HG03571 (cell line): ENCODE measurements at regions not wholly inside any gene's neighbourhood (a gene's known extent, or its start where the extent isn't known, plus 50 kb on each side); places are given as distances from the start of the nearest gene placed in this dataset.

Experiments used
- ATAC-seq: cut with Tn5 transposase; IDR thresholded peaks from one replicate; pipeline ENCODE4 v1.9.1; 2021; ENCODE audit not compliant: unreplicated experiment

DNA sequence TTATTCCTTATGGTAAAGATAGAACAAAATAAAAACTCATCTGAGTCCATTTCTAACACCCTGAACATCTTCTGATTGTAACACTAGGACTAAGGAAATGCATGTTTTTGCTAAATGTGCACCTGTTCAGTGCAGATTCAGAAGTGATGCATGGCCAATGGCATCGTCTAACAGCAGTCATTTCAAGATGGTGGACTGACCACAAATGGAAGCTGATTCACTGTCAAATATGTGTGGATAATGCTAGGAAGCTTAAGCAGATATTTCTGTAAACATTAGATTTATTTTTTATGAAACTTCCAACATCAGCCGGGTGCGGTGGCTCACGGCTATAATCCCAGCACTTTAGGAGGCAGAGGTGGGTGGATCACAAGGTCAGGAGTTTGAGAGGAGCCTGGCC, 394.8 kb downstream of the SAMD5 start:
- ATAC-seq: no peak

DNA sequence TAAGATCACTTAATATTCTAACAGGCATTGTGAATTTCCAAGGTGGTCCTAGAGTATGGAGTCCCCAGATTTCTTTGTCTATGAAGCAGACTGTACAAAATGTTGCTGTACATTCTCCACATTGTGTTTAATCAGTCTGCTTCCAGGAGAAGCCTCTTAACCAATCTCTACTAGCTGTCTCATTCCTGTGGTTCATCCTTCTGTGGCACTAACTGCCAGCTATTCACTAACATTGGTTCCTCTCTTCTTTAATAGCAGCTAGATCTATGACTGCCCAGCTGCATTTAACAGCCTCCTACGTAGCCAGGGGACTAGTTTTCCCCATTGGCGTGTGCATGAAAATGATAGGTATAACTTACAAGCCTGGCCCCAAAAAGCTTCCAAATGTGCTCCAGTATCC, 395.4 kb downstream of the SAMD5 start:
- no peak for ATAC-seq

DNA sequence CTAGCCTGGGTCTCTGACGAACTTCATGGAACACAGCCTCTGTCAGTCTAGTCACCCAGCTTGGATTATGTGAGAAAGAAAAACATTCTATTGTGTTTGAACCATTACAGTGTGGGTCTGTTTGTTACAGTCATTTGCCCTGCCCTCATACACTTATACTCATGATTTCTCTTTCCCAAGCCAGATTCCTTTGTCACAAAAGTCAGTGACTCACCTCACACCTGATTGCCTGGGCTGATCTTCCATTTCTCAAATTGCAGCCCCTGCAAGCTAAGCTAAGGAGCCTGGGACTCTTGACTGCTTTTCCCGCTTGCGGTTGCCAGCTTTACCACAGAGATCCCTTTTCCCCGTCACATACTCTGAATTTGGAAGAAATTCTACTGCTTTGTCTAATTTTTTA, 395.9 kb downstream of the SAMD5 start:
- no peak for ATAC-seq

DNA sequence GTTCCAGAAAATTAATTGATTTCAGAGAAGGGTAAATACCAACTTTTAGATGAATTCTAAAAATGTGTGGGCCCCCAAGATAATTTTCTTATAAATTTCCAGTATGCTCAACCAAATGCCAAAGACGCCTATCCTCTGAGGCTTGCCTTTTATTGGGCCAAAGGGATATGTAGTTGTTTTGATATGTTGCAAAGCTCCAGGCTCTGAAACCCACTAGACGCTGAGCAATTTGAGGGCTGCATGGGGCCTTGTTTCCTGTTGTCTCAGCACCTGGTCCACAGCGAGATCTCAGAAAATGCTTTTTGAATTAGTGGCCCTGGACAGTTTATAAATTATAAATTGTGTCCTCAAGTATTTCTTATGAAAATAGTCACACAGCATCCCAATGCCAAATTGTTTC, 397.2 kb downstream of the SAMD5 start:
- ATAC-seq: no peak

DNA sequence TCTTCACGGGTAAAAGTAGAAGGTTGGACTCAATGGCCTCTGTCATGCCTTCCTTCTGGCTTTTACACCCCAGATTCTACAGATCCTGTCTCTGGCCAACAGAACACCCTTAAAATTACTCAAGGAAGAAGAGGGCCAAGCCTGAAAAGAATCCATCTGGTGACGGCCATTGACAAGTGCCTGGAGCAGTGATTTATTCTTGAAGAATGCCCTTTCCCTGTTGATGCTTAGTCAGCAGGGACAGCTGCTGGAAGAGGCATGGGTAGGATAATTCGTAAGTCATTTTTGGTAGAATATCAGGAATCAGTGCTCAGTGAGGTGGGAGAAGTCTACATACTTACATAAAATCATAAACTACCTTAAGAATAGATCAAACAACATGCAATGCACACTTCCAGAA, 397.9 kb downstream of the SAMD5 start:
- no peak for ATAC-seq

DNA sequence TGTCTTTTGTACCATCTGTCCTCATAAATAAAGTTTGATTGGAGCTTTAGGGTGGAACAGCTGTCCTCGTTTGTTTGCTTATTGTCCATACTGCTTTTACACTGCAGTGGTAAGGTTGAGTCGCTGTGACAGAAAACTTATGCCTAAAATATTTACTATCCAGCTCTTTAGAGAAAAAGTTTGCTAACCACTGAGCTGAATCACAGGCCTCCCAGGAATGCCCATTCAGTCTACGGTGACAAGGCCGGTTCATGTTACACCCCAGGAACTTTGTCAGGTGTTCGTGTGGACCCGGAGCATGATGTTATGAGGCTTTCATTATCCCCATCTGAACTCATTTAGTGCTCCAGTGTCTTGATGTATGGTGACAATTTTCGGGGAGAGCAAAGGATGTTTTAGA, 401.1 kb downstream of the SAMD5 start:
- ATAC-seq: no peak

DNA sequence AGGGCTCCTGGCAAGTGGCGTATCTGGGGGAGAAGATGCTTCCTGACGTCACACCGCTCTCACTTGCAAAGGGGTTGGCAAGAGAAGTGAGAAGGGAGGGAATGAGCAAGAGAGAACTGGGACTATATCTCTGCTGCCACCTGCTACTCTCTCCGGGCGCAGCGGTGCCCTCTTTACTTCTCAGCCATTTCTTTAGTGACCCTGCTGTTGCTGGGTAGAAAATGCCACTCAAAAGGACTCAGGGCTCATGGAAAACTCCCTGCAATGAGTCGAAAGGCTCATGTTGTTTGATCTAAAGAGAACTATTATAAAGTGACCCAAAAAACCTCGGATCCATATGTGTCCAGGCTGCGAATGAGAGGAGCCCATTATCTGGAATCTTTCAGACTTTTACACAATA, 401.8 kb downstream of the SAMD5 start:
- ATAC-seq: no peak

DNA sequence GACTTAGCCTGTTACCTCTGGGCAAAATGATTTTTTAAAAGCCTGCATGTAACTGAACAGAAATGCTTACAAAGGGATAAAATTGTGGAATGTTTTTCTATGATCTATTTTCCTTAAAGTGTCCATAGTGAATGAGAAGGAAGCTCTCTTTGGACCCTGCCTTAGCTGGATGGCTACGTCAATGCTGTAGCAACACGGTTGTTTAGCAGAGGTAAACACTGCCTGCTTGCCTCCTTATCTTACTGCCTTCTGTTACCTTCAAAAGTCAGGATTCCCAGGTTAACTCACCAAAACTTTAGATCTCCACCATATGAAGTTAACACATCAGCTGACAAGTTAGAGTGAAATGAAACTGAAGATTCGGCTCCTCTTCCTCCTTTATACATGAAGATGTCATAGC, 402.6 kb downstream of the SAMD5 start:
- no peak for ATAC-seq

DNA sequence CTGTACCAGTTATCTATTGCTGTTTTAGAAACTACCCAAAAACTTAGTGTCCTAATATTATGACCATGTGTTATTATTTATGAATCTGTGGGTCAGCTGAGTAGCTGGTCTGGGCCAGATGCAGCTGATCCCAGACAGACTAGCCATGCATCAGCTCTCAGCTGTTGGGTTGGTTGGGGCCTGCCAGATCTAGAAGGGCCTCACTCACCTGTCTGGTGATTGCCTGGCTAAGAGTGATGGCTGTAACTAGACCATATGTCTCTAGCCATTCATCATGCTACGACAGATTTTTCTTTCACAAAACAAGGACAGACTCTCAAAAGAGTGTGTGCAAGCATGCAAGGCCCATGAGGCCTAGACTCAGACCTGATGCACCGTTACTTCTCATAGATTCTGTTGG, 403.2 kb downstream of the SAMD5 start:
- ATAC-seq: no peak

DNA sequence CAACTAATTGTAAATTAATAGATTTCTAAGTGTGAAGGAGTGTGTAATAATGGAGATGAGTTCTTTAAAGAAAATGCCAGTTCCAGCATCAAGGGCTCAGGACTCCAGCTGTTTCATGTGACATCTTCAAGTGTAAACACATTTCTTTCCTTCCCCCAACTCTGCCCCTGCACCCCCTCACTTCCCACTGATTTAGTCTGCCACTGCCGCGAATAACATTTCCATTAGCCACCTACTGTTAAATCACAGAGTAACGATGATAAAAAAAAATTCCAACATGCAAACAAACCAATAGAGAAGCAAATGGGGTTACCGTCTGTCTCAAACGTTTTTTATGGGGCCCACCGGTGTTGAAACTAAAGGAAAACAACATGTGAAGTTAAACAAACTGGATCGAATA, 414.3 kb downstream of the SAMD5 start:
- no peak for ATAC-seq

DNA sequence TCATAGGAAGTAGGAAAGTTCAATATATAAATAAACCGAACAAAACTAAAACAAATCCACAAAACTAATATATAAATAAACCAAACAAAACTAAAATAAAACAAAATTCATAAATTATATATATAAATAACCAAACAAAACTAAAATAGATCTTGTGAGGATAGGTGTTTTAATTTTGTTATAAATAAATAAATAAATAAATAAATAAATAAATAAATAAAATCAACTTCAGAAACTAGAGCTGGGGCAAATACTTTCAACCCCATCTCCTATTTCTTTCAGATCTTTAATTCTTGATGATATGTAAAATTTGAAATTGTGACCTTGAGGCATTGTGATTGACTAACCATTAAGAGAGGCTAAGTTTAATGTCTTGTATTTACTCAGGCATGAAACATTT, 416.1 kb downstream of the SAMD5 start:
- no peak for ATAC-seq

DNA sequence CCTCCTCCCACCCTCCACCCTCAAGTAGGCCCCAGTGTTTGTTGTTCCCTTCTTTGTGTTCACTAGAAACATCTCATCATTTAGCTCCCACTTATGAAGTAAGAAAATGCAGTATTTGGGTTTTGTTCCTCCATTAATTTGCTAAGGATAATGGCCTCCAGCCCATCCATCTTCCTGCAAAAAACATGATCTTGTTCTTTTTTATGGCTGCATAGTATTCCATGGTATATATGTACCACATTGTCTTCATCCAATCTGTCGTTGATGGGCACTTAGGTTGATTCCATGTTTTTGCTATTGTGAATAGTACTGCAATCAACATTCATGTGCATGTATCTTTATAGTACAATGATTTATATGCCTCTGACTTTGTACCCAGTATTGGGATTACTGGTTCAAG, 416.8 kb upstream of the SASH1 start:
- ATAC-seq: no peak

DNA sequence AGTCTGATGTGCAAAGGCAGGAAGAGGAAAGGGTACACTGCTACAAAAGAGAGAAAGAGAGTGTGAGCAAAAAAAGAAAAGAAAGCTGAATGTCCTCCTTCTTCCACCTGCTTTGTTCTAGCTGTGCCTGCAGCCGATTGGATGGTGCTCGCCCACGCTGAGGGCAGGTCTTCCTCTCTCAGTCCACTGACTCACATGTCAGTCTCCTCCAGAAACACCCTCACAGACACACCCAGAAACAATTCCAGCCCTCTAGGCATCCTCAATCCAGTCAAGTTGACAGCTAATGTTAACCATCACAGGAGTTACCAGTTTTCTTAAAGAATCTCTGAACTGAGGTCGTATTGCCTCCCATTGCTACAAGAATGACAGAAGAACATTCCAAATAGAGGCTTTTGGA, 411.9 kb upstream of the SASH1 start:
- ATAC-seq: no peak

DNA sequence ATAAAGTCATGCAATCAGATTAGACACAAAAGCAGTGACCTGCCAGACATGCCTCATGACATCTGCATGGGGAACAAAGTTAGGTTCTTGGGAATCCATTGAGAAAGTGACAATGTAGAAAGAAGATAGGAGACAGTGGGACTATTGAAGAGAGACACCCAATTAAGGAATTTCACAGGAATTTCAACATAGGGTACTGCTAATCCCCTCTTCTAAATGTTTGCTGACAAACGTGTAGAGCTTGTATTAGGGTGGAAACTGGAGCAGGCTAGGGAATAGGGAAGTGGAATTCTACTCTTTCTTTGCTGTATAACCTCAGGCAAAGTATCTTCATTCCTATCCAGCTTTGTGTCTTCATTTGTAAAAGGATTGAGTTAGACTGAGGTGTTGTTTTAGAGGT, 409.4 kb upstream of the SASH1 start:
- no peak for ATAC-seq

DNA sequence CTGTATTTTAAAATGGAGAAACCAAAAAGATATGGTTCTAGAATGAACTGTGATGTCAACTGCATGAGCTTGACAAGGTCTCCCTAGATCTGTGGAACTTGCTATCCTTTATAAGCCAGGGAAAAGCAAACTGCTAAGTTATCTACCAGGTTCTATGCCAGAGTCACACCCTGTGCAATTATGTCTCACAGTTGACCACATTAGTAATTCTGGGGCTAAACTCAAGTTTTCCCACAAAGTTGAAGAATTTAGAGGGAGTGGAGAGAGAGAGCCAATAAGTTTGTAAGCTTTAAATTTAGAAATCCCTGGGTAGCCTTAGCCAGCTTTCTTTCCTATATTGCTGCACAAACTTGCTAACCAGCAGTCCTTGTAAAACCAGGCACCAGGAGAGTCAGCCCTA, 407.0 kb upstream of the SASH1 start:
- no peak for ATAC-seq

DNA sequence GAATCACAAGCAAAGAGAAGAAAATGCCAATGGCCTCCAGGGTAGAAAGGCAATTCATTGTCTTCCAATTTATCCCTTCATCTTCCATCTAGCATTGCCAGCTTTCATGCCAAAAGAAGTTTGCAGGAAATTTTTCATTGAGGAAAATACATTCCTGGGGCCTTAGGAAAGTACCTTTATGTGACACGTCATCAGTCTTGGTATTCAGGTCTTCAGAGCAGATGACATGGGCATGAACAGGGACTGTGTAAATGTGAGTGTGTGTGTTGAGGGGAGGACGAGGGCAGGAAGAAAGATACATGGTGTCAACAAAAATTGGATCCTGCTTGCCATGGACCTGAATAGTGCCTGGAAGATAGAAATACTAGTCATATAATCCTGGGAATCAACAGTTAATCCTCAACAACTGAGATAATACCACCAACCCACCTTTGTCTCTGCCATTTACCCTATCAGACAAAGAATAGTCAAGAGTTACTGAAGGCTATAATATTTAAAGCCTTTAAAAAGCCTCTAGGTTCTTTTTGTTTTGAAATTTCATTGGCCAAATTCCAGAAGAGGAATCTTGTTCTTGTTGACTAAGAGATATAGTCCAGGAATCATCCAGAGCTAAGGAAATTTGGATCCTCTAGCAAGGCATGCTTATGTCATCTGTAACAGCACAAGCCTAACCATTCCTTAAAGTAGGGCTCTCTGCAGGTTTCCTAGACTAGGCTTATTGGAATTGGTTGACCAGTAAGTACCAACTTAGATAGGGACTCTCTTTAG, 405.8 kb upstream of the SASH1 start:
- ATAC-seq: no peak

DNA sequence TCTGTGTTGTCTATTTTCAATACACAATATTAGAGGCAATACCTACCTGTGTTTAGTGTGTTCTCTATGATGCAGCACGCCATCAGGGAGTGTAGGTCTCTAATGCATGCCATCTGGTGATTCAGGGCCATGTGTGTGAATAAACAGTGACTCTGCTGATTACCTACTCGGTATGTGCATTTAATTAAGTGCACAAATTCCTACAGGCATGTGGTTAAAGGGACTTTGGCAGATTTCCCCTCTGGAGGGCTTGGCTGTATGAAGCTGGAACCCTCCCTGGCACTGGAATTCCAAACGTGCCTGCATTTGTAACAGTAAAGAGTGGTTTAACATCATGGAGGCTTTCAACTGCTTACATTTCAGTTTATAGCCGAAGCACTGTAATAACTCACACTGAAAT, 401.5 kb upstream of the SASH1 start:
- ATAC-seq: no peak

DNA sequence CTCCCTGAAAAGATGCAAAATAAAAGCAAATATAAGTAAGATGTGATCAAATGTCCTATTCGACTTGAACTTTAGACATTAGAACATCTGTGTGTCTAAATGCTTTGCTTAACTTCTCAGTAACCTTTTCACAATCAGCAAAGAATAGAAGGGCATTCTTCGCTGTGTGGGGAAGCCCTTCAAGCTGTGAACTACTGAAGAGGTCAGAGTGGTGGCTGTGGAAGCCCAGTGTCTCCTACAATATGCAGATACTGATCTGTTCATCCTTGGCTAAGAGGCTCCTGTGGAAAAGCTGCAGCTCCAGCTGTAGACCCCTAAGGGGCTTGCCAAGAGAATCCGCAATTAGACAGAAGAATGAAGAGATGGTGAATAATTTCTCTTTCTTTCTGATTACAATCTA, 400.3 kb upstream of the SASH1 start:
- ATAC-seq: no peak

DNA sequence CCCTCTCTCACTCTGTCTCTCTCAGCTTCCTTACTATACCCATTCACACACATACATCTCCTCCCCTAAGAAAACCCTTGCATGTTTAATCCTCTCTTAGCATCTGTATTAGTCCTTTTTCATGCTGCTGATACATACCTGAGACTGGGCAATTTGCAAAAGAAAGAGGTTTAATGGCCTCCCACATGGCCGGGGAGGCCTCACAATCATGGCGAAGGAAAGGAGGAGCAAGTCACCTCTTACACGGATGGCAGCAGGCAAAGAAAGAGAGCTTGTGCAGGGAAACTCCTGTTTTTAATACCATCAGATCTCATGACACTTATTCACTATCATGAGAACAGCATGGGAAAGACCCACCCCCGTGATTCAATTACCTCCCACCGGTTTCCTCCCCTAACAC, 398.5 kb upstream of the SASH1 start:
- no peak for ATAC-seq

DNA sequence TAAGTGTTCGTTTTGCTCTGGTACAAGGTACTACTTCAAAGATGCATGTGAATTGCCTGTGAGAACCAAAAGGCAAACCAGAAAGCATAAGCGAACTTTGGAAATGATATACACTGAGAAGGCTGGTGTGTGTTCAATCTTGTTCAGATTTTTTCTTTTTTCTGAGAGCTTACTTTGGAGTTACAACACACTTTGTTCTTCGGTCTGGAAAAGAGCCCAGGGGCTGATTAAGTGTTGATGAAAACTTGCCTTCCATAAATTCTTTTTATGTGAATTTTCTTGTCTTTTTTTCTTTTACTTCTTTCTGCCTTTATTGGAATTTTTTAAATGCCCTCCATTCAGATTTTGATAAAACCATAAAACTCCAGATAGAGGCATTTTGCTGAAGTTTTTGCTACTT, 395.1 kb upstream of the SASH1 start:
- ATAC-seq: no peak

DNA sequence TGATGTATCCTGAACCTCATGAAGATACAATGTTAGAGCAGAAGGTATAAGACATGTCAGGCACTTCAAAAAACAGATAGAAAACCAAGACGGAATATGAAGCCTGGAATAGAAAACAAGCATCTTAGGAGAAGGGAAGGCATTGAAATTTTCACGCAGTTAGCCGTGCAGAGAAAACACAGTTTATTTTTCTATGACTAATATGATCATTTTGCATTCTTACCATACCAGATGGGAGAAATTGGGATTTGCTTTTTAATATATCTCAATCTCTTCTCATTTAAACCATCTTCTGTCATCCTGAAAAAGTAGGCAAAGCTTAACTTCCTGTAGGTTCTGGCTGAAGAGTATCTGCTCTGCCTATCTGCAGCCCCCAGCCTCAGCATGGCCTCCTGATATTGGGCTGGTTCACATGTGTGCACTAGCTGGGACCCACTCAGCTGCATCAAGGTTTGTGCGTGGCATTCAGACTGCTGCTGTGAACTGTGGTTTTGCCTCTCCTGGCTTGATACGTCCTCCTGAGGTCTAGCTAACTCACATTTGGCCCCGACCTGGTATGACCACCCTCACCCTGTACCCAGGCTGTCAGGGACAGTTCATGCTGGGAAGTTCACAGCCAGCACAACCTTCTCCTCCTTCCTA, 392.5 kb upstream of the SASH1 start:
- no peak for ATAC-seq

DNA sequence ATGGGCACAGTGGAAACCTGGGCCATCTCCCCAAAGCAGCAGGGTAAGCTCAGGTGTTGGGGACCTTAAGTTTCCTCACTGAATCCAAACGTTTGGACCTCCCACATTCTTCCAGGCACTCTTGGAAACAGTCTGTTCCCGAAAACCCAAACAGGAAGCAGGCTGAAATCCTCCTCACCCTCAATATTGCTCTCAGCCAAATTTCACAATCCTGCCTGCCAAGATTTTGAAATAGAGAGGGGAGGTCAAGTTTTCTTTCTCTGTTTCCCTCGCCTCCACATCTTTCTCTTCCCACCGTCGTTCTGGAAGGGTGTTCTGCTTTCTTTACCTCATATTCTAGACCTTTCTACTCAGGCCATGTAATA, 392.0 kb upstream of the SASH1 start:
- no peak for ATAC-seq

DNA sequence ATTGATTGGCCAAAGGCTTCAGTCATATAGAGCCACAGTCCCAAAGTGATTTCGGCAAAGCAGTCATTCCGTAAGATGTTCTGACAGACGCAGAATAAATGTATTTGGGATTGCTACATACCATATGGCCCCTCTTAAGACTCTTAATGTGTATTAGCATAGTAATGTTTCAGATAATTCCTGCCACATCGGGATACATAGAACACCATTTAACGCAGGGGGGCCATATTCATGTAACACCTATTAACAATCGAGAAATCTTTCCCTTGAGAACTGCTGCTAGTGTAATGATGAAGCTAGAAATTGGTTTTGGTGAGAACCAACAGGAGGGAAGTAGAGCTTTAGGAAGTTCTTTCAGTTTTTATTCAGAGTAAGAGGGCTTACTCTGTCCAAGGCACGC, 390.9 kb upstream of the SASH1 start:
- ATAC-seq: no peak
